ENCODE measurements at regions not wholly inside any gene's neighbourhood (a gene's known extent, or its start where the extent isn't known, plus 50 kb on each side); places are given as distances from the start of the nearest gene placed in this dataset.

DNA sequence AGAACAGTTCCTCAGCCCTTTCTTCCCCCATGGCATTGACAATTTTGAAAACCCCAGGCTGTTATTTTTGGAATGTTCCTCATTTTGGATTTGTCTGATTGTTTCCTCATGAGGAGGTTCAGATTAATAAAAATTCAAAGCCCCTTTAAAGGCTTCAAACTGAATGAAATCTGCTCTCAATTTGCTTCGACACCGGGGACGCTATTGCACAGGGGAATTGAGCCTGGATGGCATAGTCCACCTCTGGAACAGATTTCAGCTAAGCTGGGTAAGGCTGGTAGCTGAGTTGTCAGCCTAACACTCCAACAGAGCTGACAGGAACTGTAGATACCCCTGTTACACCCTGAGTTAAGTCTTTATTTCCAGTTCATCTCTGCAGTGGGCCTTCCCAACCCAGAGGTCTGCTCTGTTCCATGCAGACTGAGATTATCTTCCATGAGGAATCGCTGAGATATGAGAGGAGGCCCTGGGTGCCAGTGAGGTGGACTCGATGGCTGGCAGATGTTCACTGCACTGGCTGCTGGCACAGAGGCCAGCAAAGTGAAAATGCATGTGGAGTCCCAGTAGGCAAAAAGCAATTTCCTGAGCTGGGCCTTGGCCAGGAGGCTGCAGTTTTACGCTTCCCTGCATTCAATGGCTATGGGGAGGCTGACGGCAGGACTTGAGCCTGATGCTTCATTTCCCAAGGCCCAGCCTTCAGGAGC lies 73.3 kb upstream of the PAX1 start:
- ATAC-seq = no peak
- no peak for TF ChIP-seq ISL1 (CRISPR knock-in tag; IDR thresholded peaks at IDR 0.05)
- no peak for TF ChIP-seq RARB (CRISPR knock-in tag; IDR thresholded peaks at IDR 0.05)
- TF ChIP-seq ZNF565 (CRISPR knock-in tag; conservative IDR thresholded peaks at IDR 0.05; ENCODE audit: low read depth) = no peak
- no peak for TF ChIP-seq TOX (CRISPR knock-in tag; IDR thresholded peaks at IDR 0.05; ENCODE audit: borderline replicate concordance)
- TF ChIP-seq, protein P1, sequence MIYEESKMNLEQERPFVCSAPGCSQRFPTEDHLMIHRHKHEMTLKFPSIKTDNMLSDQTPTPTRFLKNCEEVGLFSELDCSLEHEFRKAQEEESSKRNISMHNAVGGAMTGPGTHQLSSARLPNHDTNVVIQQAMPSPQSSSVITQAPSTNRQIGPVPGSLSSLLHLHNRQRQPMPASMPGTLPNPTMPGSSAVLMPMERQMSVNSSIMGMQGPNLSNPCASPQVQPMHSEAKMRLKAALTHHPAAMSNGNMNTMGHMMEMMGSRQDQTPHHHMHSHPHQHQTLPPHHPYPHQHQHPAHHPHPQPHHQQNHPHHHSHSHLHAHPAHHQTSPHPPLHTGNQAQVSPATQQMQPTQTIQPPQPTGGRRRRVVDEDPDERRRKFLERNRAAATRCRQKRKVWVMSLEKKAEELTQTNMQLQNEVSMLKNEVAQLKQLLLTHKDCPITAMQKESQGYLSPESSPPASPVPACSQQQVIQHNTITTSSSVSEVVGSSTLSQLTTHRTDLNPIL (CRISPR knock-in tag; IDR thresholded peaks at IDR 0.05; ENCODE audit: low read depth) = no peak
- TF ChIP-seq ZC3H10 (CRISPR knock-in tag; IDR thresholded peaks at IDR 0.05) = no peak
- no peak for TF ChIP-seq TCF4 (CRISPR knock-in tag; IDR thresholded peaks at IDR 0.05; ENCODE audit: borderline replicate concordance)
- TF ChIP-seq ZNF8 (CRISPR knock-in tag; IDR thresholded peaks at IDR 0.05) = no peak

DNA sequence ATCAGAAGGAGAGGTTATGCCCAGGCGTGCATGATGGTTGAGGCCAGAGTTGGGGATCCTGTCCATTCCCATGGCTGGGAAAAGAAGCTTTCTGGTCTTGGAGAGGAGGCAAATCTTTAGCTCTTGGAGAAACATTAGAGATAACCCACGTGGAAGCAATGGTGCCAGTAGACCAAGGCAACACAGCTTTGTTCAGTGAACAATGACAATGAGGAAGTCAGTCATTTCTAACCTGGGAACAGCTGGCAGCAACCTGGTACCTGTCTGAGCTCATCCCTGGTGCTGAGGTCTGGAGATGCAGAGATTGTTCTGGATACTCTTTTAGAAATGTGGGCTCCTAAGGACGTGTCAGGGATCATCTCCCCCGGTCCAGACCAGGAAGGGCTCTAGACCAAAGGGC lies 76.7 kb upstream of the PAX1 start:
- TF ChIP-seq, protein P1 (CRISPR knock-in tag; IDR thresholded peaks at IDR 0.05; ENCODE audit: low read depth) = no peak
- TF ChIP-seq ESRRG (CRISPR knock-in tag; IDR thresholded peaks at IDR 0.05) = no peak
- TF ChIP-seq, protein P2, sequence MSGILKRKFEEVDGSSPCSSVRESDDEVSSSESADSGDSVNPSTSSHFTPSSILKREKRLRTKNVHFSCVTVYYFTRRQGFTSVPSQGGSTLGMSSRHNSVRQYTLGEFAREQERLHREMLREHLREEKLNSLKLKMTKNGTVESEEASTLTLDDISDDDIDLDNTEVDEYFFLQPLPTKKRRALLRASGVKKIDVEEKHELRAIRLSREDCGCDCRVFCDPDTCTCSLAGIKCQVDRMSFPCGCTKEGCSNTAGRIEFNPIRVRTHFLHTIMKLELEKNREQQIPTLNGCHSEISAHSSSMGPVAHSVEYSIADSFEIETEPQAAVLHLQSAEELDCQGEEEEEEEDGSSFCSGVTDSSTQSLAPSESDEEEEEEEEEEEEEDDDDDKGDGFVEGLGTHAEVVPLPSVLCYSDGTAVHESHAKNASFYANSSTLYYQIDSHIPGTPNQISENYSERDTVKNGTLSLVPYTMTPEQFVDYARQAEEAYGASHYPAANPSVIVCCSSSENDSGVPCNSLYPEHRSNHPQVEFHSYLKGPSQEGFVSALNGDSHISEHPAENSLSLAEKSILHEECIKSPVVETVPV (CRISPR knock-in tag; IDR thresholded peaks at IDR 0.05) = no peak
- TF ChIP-seq ZFP30 (CRISPR knock-in tag; IDR thresholded peaks at IDR 0.05) = no peak
- TF ChIP-seq TCF4 (CRISPR knock-in tag; IDR thresholded peaks at IDR 0.05; ENCODE audit: borderline replicate concordance) = no peak
- TF ChIP-seq ZNF8 (CRISPR knock-in tag; IDR thresholded peaks at IDR 0.05) = no peak
- no peak for TF ChIP-seq RARB (CRISPR knock-in tag; IDR thresholded peaks at IDR 0.05)
- TF ChIP-seq, protein P3, sequence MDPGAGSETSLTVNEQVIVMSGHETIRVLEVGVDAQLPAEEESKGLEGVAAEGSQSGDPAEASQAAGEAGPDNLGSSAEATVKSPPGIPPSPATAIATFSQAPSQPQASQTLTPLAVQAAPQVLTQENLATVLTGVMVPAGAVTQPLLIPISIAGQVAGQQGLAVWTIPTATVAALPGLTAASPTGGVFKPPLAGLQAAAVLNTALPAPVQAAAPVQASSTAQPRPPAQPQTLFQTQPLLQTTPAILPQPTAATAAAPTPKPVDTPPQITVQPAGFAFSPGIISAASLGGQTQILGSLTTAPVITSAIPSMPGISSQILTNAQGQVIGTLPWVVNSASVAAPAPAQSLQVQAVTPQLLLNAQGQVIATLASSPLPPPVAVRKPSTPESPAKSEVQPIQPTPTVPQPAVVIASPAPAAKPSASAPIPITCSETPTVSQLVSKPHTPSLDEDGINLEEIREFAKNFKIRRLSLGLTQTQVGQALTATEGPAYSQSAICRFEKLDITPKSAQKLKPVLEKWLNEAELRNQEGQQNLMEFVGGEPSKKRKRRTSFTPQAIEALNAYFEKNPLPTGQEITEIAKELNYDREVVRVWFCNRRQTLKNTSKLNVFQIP (CRISPR knock-in tag; IDR thresholded peaks at IDR 0.05; ENCODE audit: borderline replicate concordance, low read depth) = no peak
- TF ChIP-seq, protein P4, sequence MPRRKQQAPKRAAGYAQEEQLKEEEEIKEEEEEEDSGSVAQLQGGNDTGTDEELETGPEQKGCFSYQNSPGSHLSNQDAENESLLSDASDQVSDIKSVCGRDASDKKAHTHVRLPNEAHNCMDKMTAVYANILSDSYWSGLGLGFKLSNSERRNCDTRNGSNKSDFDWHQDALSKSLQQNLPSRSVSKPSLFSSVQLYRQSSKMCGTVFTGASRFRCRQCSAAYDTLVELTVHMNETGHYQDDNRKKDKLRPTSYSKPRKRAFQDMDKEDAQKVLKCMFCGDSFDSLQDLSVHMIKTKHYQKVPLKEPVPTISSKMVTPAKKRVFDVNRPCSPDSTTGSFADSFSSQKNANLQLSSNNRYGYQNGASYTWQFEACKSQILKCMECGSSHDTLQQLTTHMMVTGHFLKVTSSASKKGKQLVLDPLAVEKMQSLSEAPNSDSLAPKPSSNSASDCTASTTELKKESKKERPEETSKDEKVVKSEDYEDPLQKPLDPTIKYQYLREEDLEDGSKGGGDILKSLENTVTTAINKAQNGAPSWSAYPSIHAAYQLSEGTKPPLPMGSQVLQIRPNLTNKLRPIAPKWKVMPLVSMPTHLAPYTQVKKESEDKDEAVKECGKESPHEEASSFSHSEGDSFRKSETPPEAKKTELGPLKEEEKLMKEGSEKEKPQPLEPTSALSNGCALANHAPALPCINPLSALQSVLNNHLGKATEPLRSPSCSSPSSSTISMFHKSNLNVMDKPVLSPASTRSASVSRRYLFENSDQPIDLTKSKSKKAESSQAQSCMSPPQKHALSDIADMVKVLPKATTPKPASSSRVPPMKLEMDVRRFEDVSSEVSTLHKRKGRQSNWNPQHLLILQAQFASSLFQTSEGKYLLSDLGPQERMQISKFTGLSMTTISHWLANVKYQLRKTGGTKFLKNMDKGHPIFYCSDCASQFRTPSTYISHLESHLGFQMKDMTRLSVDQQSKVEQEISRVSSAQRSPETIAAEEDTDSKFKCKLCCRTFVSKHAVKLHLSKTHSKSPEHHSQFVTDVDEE (CRISPR knock-in tag; IDR thresholded peaks at IDR 0.05) = no peak
- TF ChIP-seq ARNTL (CRISPR knock-in tag; IDR thresholded peaks at IDR 0.05; ENCODE audit: borderline replicate concordance, low read depth) = no peak
- no peak for TF ChIP-seq TOX (CRISPR knock-in tag; IDR thresholded peaks at IDR 0.05; ENCODE audit: borderline replicate concordance)
- no peak for TF ChIP-seq ISL1 (CRISPR knock-in tag; IDR thresholded peaks at IDR 0.05)
- TF ChIP-seq GLIS3 (CRISPR knock-in tag; IDR thresholded peaks at IDR 0.05) = no peak
- no peak for TF ChIP-seq ZFP3 (CRISPR knock-in tag; IDR thresholded peaks at IDR 0.05)
- TF ChIP-seq, protein P5, sequence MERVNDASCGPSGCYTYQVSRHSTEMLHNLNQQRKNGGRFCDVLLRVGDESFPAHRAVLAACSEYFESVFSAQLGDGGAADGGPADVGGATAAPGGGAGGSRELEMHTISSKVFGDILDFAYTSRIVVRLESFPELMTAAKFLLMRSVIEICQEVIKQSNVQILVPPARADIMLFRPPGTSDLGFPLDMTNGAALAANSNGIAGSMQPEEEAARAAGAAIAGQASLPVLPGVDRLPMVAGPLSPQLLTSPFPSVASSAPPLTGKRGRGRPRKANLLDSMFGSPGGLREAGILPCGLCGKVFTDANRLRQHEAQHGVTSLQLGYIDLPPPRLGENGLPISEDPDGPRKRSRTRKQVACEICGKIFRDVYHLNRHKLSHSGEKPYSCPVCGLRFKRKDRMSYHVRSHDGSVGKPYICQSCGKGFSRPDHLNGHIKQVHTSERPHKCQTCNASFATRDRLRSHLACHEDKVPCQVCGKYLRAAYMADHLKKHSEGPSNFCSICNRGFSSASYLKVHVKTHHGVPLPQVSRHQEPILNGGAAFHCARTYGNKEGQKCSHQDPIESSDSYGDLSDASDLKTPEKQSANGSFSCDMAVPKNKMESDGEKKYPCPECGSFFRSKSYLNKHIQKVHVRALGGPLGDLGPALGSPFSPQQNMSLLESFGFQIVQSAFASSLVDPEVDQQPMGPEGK (CRISPR knock-in tag; IDR thresholded peaks at IDR 0.05; ENCODE audit: borderline replicate concordance) = no peak
- TF ChIP-seq ZNF565 (CRISPR knock-in tag; conservative IDR thresholded peaks at IDR 0.05; ENCODE audit: low read depth) = no peak
- no peak for ATAC-seq

DNA sequence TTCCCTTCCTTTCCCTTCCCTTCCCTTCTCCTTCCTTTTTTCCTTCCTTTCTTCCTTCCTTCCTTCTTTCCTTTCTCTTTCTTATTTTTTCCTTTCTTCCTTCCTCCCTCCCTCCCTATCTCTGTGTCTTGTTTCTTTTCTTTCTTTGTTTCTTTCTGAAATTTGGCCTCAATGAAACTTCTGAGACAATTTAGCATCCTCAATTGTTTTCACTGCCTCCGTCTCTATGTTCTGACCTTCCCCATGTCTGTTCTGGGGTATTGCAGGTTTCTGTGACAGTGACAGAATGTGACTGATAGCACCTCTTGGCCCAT lies 81.7 kb upstream of the PAX1 start:
- no peak for ATAC-seq
- TF ChIP-seq RARB (CRISPR knock-in tag; IDR thresholded peaks at IDR 0.05) = no peak
- TF ChIP-seq ZC3H10 (CRISPR knock-in tag; IDR thresholded peaks at IDR 0.05) = no peak
- TF ChIP-seq, protein P5 (CRISPR knock-in tag; IDR thresholded peaks at IDR 0.05; ENCODE audit: borderline replicate concordance) = no peak
- no peak for TF ChIP-seq PPARA (CRISPR knock-in tag; IDR thresholded peaks at IDR 0.05; ENCODE audit: borderline replicate concordance)
- TF ChIP-seq ISL1 (CRISPR knock-in tag; IDR thresholded peaks at IDR 0.05) = no peak
- no peak for TF ChIP-seq OSR1 (CRISPR knock-in tag; IDR thresholded peaks at IDR 0.05)
